GM18511 (cell line): ENCODE measurements at regions not wholly inside any gene's neighbourhood (a gene's known extent, or its start where the extent isn't known, plus 50 kb on each side); places are given as distances from the start of the nearest gene placed in this dataset.
"Not testable (repeated sequence)": the region's sequence is repeated elsewhere in the genome, so short reads cannot be mapped to it uniquely, and the experiment has no call there.

Source experiments
- ATAC-seq: cut with Tn5 transposase; IDR thresholded peaks from one replicate; pipeline ENCODE4 v1.9.1; 2021; ENCODE audit warnings: mild to moderate bottlenecking, moderate library complexity; ENCODE audit not compliant: unreplicated experiment

GRCh38 chr7:131068604-131069021 is 259.1 kb upstream of the MKLN1 start:
- no peak for ATAC-seq

- no peak for ATAC-seq
Measured at GRCh38 chr7:131071786-131072504, 255.7 kb upstream of the MKLN1 start.

- ATAC-seq, result no peak
Measured at GRCh38 chr7:131072505-131073091, 255.1 kb upstream of the MKLN1 start.

GRCh38 chr7:131074043-131074442 is 253.6 kb upstream of the MKLN1 start:
- ATAC-seq, result no peak

GRCh38 chr7:131074585-131074984 is 253.1 kb upstream of the MKLN1 start:
- no peak for ATAC-seq

- no peak for ATAC-seq
Measured at GRCh38 chr7:131075406-131075805, 252.3 kb upstream of the MKLN1 start.

GRCh38 chr7:131076032-131076431 is 251.6 kb upstream of the MKLN1 start:
- ATAC-seq, result no peak

GRCh38 chr7:131076711-131077181 is 250.9 kb upstream of the MKLN1 start:
- no peak for ATAC-seq

- ATAC-seq, result no peak
Measured at GRCh38 chr7:131077735-131078134, 249.9 kb upstream of the MKLN1 start.

GRCh38 chr7:131080754-131081153 is 246.9 kb upstream of the MKLN1 start:
- ATAC-seq, result no peak

GRCh38 chr7:131081308-131081707 is 246.4 kb upstream of the MKLN1 start:
- ATAC-seq, result no peak

GRCh38 chr7:131083781-131084180 is 243.9 kb upstream of the MKLN1 start:
- ATAC-seq, result no peak

- ATAC-seq, result not testable (repeated sequence)
Measured at GRCh38 chr7:131084336-131084735, 243.3 kb upstream of the MKLN1 start.

- ATAC-seq, result no peak
Measured at GRCh38 chr7:131087756-131088658, 239.7 kb upstream of the MKLN1 start.

GRCh38 chr7:131090188-131090587 is 237.5 kb upstream of the MKLN1 start:
- ATAC-seq, result no peak

GRCh38 chr7:131090886-131091692 is 236.6 kb upstream of the MKLN1 start:
- ATAC-seq, result no peak

- ATAC-seq, result no peak
Measured at GRCh38 chr7:131094685-131095084, 233.0 kb upstream of the MKLN1 start.

GRCh38 chr7:131095346-131095745 is 232.3 kb upstream of the MKLN1 start:
- no peak for ATAC-seq

GRCh38 chr7:131096267-131096927 is 231.3 kb upstream of the MKLN1 start:
- ATAC-seq, result no peak
